SK-N-SH treated with all-trans-retinoic acid at 6 μM for 48 hours (cell line): ENCODE measurements at regions not wholly inside any gene's neighbourhood (a gene's known extent, or its start where the extent isn't known, plus 50 kb on each side); places are given as distances from the start of the nearest gene placed in this dataset.
"Not testable (repeated sequence)": the region's sequence is repeated elsewhere in the genome, so short reads cannot be mapped to it uniquely, and the experiment has no call there.

Experiments
- BACH2 ChIP-seq: fragments of 250-450 bp; sonication (Bioruptor Pico); IDR thresholded peaks from 2 replicates; pipeline ENCODE4 v1.9.0; 2021; ENCODE audit warnings: mild to moderate bottlenecking, borderline replicate concordance
- ISL1 ChIP-seq: fragments of 250-450 bp; sonication (Bioruptor Pico); IDR thresholded peaks from 2 replicates; pipeline ENCODE4 v2.1.2; 2022; ENCODE audit warnings: mild to moderate bottlenecking, moderate library complexity
- OSR1 ChIP-seq: fragments of 250-450 bp; sonication (Bioruptor Pico); IDR thresholded peaks from 2 replicates; pipeline ENCODE4 v1.8.0; 2022; ENCODE audit warnings: moderate library complexity, mild to moderate bottlenecking, inconsistent platforms
- SNAI2 ChIP-seq: fragments of 250-450 bp; sonication (Bioruptor Pico); IDR thresholded peaks from 2 replicates; pipeline ENCODE4 v1.5.0; 2020; ENCODE audit warnings: mild to moderate bottlenecking, moderate library complexity
- TOX ChIP-seq: fragments of 250-450 bp; sonication (Bioruptor Pico); IDR thresholded peaks from 2 replicates; pipeline ENCODE4 v1.8.0; 2021; ENCODE audit warnings: mild to moderate bottlenecking, moderate library complexity, borderline replicate concordance
- ZC3H10 ChIP-seq: fragments of 250-450 bp; sonication (Bioruptor Pico); IDR thresholded peaks from 2 replicates; pipeline ENCODE4 v1.5.1; 2021; ENCODE audit warnings: mild to moderate bottlenecking, moderate library complexity
- ZNF565 ChIP-seq: fragments of 450-650 bp; formaldehyde crosslinking; conservative IDR thresholded peaks from 2 replicates; pipeline ENCODE4 v1.5.0; 2020; ENCODE audit warnings: low read depth, mild to moderate bottlenecking, moderate library complexity
- ZNF70 ChIP-seq: fragments of 450-650 bp; formaldehyde crosslinking; IDR thresholded peaks from 2 replicates; pipeline ENCODE4 v1.5.0; 2020; ENCODE audit warnings: mild to moderate bottlenecking, moderate library complexity
- ZNF8 ChIP-seq: fragments of 450-650 bp; formaldehyde crosslinking; IDR thresholded peaks from 2 replicates; pipeline ENCODE4 v1.5.0; 2020; ENCODE audit warnings: mild to moderate bottlenecking, moderate library complexity
- TF ChIP-seq, protein P1 (sequence below): fragments of 250-450 bp; sonication (Bioruptor Pico); IDR thresholded peaks from 2 replicates; pipeline ENCODE4 v1.5.0; 2020; ENCODE audit warnings: mild to moderate bottlenecking, moderate library complexity
- TF ChIP-seq, protein P2 (sequence below): fragments of 250-450 bp; sonication (Bioruptor Pico); IDR thresholded peaks from 2 replicates; pipeline ENCODE4 v1.8.0; 2020; ENCODE audit warnings: mild to moderate bottlenecking, moderate library complexity, borderline replicate concordance
- TF ChIP-seq, protein P3 (sequence below): fragments of 250-450 bp; sonication (Bioruptor Pico); IDR thresholded peaks from 2 replicates; pipeline ENCODE4 v1.5.1; 2020; ENCODE audit warnings: low read depth, mild to moderate bottlenecking, moderate library complexity
- TF ChIP-seq, protein P4 (sequence below): fragments of 250-450 bp; sonication (Bioruptor Pico); IDR thresholded peaks from 2 replicates; pipeline ENCODE4 v1.8.0; 2021; ENCODE audit warnings: low read depth, mild to moderate bottlenecking, moderate library complexity, borderline replicate concordance

DNA sequence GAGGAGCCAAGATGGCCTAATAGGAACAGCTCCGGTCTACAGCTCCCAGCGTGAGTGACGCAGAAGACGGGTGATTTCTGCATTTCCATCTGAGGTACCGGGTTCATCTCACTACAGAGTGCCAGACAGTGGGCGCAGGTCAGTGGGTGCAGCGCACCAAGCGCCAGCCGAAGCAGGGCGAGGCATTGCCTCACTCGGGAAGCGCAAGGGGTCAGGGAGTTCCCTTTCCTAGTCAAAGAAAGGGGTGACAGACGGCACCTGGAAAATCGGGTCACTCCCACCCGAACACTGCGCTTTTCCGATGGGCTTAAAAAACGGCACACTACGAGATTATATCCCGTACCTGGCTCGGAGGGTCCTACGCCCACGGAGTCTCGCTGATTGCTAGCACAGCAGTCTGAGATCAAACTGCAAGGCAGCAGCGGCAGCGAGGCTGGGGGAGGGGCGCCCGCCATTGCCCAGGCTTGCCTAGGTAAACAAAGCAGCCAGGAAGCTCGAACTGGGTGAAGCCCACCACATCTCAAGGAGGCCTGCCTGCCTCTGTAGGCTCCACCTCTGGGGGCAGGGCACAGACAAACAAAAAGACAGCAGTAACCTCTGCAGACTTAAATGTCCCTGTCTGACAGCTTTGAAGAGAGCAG, 117.1 kb downstream of the MZT1 start:
- TF ChIP-seq, protein P1, sequence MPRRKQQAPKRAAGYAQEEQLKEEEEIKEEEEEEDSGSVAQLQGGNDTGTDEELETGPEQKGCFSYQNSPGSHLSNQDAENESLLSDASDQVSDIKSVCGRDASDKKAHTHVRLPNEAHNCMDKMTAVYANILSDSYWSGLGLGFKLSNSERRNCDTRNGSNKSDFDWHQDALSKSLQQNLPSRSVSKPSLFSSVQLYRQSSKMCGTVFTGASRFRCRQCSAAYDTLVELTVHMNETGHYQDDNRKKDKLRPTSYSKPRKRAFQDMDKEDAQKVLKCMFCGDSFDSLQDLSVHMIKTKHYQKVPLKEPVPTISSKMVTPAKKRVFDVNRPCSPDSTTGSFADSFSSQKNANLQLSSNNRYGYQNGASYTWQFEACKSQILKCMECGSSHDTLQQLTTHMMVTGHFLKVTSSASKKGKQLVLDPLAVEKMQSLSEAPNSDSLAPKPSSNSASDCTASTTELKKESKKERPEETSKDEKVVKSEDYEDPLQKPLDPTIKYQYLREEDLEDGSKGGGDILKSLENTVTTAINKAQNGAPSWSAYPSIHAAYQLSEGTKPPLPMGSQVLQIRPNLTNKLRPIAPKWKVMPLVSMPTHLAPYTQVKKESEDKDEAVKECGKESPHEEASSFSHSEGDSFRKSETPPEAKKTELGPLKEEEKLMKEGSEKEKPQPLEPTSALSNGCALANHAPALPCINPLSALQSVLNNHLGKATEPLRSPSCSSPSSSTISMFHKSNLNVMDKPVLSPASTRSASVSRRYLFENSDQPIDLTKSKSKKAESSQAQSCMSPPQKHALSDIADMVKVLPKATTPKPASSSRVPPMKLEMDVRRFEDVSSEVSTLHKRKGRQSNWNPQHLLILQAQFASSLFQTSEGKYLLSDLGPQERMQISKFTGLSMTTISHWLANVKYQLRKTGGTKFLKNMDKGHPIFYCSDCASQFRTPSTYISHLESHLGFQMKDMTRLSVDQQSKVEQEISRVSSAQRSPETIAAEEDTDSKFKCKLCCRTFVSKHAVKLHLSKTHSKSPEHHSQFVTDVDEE (CRISPR knock-in tag) = not testable (repeated sequence)
- TF ChIP-seq ZC3H10 (CRISPR knock-in tag); SNAI2; ZNF70 (CRISPR knock-in tag); BACH2 (CRISPR knock-in tag); ZNF8 (CRISPR knock-in tag); ZNF565 (CRISPR knock-in tag); TOX (CRISPR knock-in tag); OSR1 (CRISPR knock-in tag); ISL1: not testable (repeated sequence)
- TF ChIP-seq, protein P2, sequence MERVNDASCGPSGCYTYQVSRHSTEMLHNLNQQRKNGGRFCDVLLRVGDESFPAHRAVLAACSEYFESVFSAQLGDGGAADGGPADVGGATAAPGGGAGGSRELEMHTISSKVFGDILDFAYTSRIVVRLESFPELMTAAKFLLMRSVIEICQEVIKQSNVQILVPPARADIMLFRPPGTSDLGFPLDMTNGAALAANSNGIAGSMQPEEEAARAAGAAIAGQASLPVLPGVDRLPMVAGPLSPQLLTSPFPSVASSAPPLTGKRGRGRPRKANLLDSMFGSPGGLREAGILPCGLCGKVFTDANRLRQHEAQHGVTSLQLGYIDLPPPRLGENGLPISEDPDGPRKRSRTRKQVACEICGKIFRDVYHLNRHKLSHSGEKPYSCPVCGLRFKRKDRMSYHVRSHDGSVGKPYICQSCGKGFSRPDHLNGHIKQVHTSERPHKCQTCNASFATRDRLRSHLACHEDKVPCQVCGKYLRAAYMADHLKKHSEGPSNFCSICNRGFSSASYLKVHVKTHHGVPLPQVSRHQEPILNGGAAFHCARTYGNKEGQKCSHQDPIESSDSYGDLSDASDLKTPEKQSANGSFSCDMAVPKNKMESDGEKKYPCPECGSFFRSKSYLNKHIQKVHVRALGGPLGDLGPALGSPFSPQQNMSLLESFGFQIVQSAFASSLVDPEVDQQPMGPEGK (CRISPR knock-in tag) = not testable (repeated sequence)
- TF ChIP-seq, protein P3, sequence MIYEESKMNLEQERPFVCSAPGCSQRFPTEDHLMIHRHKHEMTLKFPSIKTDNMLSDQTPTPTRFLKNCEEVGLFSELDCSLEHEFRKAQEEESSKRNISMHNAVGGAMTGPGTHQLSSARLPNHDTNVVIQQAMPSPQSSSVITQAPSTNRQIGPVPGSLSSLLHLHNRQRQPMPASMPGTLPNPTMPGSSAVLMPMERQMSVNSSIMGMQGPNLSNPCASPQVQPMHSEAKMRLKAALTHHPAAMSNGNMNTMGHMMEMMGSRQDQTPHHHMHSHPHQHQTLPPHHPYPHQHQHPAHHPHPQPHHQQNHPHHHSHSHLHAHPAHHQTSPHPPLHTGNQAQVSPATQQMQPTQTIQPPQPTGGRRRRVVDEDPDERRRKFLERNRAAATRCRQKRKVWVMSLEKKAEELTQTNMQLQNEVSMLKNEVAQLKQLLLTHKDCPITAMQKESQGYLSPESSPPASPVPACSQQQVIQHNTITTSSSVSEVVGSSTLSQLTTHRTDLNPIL (CRISPR knock-in tag) = not testable (repeated sequence)
- TF ChIP-seq, protein P4, sequence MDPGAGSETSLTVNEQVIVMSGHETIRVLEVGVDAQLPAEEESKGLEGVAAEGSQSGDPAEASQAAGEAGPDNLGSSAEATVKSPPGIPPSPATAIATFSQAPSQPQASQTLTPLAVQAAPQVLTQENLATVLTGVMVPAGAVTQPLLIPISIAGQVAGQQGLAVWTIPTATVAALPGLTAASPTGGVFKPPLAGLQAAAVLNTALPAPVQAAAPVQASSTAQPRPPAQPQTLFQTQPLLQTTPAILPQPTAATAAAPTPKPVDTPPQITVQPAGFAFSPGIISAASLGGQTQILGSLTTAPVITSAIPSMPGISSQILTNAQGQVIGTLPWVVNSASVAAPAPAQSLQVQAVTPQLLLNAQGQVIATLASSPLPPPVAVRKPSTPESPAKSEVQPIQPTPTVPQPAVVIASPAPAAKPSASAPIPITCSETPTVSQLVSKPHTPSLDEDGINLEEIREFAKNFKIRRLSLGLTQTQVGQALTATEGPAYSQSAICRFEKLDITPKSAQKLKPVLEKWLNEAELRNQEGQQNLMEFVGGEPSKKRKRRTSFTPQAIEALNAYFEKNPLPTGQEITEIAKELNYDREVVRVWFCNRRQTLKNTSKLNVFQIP (CRISPR knock-in tag) = not testable (repeated sequence)
